K562 (cell line): ENCODE measurements at regions not wholly inside any gene's neighbourhood (a gene's known extent, or its start where the extent isn't known, plus 50 kb on each side); places are given as distances from the start of the nearest gene placed in this dataset.

Source experiments
- E2F3 ChIP-seq: fragments of 250-450 bp; sonication (Bioruptor Pico); IDR thresholded peaks from 2 replicates; pipeline ENCODE4 v1.4.0; 2020; ENCODE audit warnings: mild to moderate bottlenecking
- EZH2 ChIP-seq: IDR thresholded peaks from 2 replicates; pipeline ENCODE4 v1.6.1; 2012; ENCODE audit warnings: low read depth, mild to moderate bottlenecking, inconsistent platforms, low read length, borderline replicate concordance
- KAT7 ChIP-seq: sonication (generic); formaldehyde crosslinking; IDR thresholded peaks from 2 replicates; pipeline ENCODE4 v1.8.0; 2022; ENCODE audit warnings: missing genetic modification reagents, mild to moderate bottlenecking, borderline replicate concordance
- TCF7L2 ChIP-seq: fragments of 150-350 bp; IDR thresholded peaks from 2 replicates; pipeline ENCODE4 v1.6.1; 2016; ENCODE audit warnings: low read depth, mild to moderate bottlenecking, low read length, moderate library complexity
- ZBTB17 ChIP-seq: fragments of 450-650 bp; formaldehyde crosslinking; IDR thresholded peaks from 2 replicates; pipeline ENCODE4 v1.4.0; 2020; ENCODE audit warnings: mild to moderate bottlenecking
- ZFP1 ChIP-seq: fragments of 450-650 bp; formaldehyde crosslinking; IDR thresholded peaks from 2 replicates; pipeline ENCODE4 v1.4.0; 2020; ENCODE audit warnings: mild to moderate bottlenecking, mixed read lengths
- ZNF143 ChIP-seq: sonication (generic); formaldehyde crosslinking; IDR thresholded peaks from 2 replicates; pipeline ENCODE4 v1.9.0; 2022; ENCODE audit warnings: mild to moderate bottlenecking, missing genetic modification reagents
- ZNF224 ChIP-seq: sonication (generic); formaldehyde crosslinking; IDR thresholded peaks from 2 replicates; pipeline ENCODE4 v1.8.0; 2022; ENCODE audit warnings: mild to moderate bottlenecking, missing genetic modification reagents
- ZNF263 ChIP-seq: sonication (generic); formaldehyde crosslinking; IDR thresholded peaks from 2 replicates; pipeline ENCODE4 v1.8.0; 2022; ENCODE audit warnings: mild to moderate bottlenecking, missing genetic modification reagents, borderline replicate concordance
- TF ChIP-seq, protein P1 (sequence below): fragments of 250-450 bp; sonication (Bioruptor Pico); IDR thresholded peaks from 2 replicates; pipeline ENCODE4 v1.8.0; 2022; ENCODE audit warnings: inconsistent platforms, mild to moderate bottlenecking, moderate library complexity, borderline replicate concordance
- TF ChIP-seq, protein P2 (sequence below), 3 experiments: IDR thresholded peaks in 2 of 3; conservative IDR thresholded peaks in 1 of 3; 2 replicates each; pipeline ENCODE4 v1.5.1; 2011 to 2012; ENCODE audit warnings: low read length in 3 of 3, mild to moderate bottlenecking in 3 of 3, control low read depth in 2 of 3, improper control_type of control experiment in 1 of 3, inconsistent platforms in 1 of 3, low read depth in 1 of 3, mixed read lengths in 1 of 3, moderate library complexity in 1 of 3; ENCODE audit not compliant: insufficient read depth in 2 of 3
- TF ChIP-seq, protein P3 (sequence below), 2 experiments: fragments of 450-650 bp; formaldehyde crosslinking in 1 of 2; IDR thresholded peaks; 2 replicates each; pipeline versions ENCODE4 v1.4.0 to v1.6.1; 2014 to 2020; ENCODE audit warnings: mild to moderate bottlenecking in 2 of 2, borderline replicate concordance in 1 of 2, low read depth in 1 of 2
- TF ChIP-seq, protein P4 (sequence below), 2 experiments: fragments of 450-650 bp in 1 of 2; sonication (generic) in 1 of 2; formaldehyde crosslinking in 1 of 2; IDR thresholded peaks in 1 of 2; conservative IDR thresholded peaks in 1 of 2; 2 replicates each; pipeline versions ENCODE4 v1.6.1 to v1.8.1; 2016 to 2023; ENCODE audit warnings: mild to moderate bottlenecking in 2 of 2, moderate library complexity in 2 of 2, inconsistent platforms in 1 of 2, missing genetic modification reagents in 1 of 2
- TF ChIP-seq, protein P5 (sequence below): sonication (generic); formaldehyde crosslinking; IDR thresholded peaks from 2 replicates; pipeline ENCODE4 v1.8.1; 2023; ENCODE audit warnings: mild to moderate bottlenecking, missing genetic modification reagents

DNA sequence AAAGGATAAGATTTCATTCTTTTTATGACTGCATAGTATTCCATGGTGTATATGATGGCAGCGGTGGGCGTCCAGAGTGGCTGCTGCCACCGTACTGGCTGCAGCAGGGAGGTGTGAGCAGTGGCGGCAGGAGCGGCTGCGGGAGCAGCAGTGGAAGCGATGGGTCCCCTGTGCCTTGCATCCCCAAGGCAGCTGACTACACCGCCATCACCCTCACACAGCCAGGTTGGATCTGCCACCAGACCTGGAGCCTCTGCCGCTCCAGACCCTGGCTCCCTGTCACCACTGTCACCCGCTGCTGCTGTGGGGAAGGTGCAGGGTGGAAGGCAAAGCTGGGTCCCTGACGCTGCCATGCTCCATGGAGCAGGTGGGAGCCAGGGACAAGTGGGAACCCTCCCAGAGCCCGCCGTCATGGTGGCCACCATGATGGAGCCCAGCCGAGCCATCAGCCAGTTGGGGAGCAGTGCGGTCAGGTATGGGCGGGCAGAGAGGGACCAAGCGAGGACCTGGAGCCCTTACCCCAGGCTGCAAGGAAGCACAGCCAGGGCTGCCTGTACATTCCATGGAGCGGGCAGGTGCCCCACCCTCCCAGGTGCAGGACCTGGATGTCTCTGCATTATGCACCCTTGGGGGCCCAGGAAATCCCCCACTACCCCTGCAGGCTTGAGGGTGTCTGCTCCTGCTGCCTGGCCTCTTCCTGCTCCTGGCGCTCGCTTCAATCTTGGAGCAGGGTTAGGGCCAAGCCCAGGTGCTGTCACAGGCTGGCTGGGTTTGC, 226.1 kb downstream of the OTOR start:
- no peak for TF ChIP-seq E2F3 (CRISPR knock-in tag)
- TF ChIP-seq, protein P1, sequence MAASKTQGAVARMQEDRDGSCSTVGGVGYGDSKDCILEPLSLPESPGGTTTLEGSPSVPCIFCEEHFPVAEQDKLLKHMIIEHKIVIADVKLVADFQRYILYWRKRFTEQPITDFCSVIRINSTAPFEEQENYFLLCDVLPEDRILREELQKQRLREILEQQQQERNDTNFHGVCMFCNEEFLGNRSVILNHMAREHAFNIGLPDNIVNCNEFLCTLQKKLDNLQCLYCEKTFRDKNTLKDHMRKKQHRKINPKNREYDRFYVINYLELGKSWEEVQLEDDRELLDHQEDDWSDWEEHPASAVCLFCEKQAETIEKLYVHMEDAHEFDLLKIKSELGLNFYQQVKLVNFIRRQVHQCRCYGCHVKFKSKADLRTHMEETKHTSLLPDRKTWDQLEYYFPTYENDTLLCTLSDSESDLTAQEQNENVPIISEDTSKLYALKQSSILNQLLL (CRISPR knock-in tag): no peak
- TF ChIP-seq ZNF143: no peak
- TF ChIP-seq, protein P2, sequence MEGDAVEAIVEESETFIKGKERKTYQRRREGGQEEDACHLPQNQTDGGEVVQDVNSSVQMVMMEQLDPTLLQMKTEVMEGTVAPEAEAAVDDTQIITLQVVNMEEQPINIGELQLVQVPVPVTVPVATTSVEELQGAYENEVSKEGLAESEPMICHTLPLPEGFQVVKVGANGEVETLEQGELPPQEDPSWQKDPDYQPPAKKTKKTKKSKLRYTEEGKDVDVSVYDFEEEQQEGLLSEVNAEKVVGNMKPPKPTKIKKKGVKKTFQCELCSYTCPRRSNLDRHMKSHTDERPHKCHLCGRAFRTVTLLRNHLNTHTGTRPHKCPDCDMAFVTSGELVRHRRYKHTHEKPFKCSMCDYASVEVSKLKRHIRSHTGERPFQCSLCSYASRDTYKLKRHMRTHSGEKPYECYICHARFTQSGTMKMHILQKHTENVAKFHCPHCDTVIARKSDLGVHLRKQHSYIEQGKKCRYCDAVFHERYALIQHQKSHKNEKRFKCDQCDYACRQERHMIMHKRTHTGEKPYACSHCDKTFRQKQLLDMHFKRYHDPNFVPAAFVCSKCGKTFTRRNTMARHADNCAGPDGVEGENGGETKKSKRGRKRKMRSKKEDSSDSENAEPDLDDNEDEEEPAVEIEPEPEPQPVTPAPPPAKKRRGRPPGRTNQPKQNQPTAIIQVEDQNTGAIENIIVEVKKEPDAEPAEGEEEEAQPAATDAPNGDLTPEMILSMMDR (IDR thresholded peaks at IDR 0.05 in 2 of 3, conservative IDR thresholded peaks at IDR 0.05 in 1 of 3; ENCODE audit: insufficient read depth in 2 of 3, low read depth in 1 of 3, low read length in 3 of 3): no peak
- TF ChIP-seq, protein P3, sequence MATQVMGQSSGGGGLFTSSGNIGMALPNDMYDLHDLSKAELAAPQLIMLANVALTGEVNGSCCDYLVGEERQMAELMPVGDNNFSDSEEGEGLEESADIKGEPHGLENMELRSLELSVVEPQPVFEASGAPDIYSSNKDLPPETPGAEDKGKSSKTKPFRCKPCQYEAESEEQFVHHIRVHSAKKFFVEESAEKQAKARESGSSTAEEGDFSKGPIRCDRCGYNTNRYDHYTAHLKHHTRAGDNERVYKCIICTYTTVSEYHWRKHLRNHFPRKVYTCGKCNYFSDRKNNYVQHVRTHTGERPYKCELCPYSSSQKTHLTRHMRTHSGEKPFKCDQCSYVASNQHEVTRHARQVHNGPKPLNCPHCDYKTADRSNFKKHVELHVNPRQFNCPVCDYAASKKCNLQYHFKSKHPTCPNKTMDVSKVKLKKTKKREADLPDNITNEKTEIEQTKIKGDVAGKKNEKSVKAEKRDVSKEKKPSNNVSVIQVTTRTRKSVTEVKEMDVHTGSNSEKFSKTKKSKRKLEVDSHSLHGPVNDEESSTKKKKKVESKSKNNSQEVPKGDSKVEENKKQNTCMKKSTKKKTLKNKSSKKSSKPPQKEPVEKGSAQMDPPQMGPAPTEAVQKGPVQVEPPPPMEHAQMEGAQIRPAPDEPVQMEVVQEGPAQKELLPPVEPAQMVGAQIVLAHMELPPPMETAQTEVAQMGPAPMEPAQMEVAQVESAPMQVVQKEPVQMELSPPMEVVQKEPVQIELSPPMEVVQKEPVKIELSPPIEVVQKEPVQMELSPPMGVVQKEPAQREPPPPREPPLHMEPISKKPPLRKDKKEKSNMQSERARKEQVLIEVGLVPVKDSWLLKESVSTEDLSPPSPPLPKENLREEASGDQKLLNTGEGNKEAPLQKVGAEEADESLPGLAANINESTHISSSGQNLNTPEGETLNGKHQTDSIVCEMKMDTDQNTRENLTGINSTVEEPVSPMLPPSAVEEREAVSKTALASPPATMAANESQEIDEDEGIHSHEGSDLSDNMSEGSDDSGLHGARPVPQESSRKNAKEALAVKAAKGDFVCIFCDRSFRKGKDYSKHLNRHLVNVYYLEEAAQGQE (IDR thresholded peaks at IDR 0.05; ENCODE audit: borderline replicate concordance): no peak
- TF ChIP-seq, protein P3 (CRISPR knock-in tag; IDR thresholded peaks at IDR 0.05; ENCODE audit: low read depth): no peak
- TF ChIP-seq EZH2: no peak
- TF ChIP-seq KAT7: no peak
- TF ChIP-seq, protein P4, sequence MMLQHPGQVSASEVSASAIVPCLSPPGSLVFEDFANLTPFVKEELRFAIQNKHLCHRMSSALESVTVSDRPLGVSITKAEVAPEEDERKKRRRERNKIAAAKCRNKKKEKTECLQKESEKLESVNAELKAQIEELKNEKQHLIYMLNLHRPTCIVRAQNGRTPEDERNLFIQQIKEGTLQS (IDR thresholded peaks at IDR 0.05): no peak
- TF ChIP-seq, protein P4 (CRISPR knock-in tag; conservative IDR thresholded peaks at IDR 0.05): no peak
- TF ChIP-seq, protein P5, sequence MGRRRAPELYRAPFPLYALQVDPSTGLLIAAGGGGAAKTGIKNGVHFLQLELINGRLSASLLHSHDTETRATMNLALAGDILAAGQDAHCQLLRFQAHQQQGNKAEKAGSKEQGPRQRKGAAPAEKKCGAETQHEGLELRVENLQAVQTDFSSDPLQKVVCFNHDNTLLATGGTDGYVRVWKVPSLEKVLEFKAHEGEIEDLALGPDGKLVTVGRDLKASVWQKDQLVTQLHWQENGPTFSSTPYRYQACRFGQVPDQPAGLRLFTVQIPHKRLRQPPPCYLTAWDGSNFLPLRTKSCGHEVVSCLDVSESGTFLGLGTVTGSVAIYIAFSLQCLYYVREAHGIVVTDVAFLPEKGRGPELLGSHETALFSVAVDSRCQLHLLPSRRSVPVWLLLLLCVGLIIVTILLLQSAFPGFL (CRISPR knock-in tag): no peak
- no peak for TF ChIP-seq ZBTB17
- no peak for TF ChIP-seq ZNF263 (CRISPR knock-in tag)
- no peak for TF ChIP-seq ZNF224 (CRISPR knock-in tag)
- no peak for TF ChIP-seq ZFP1 (CRISPR knock-in tag)
- no peak for TF ChIP-seq TCF7L2
